GM13977 (cell line): ENCODE measurements at regions not wholly inside any gene's neighbourhood (a gene's known extent, or its start where the extent isn't known, plus 50 kb on each side); places are given as distances from the start of the nearest gene placed in this dataset.

Experiments used
- DNase-seq: peaks from one replicate; pipeline ENCODE4 v3.0.0; 2012; ENCODE audit warnings: low spot score
- CTCF ChIP-seq: IDR thresholded peaks from 2 replicates; pipeline ENCODE4 v1.5.1; 2012; ENCODE audit warnings: mild to moderate bottlenecking, control low read depth; ENCODE audit not compliant: insufficient read depth; ENCODE audit errors: extremely low read depth, missing control alignments
- in situ Hi-C: fragments of 300-500 bp; cut with MboI; formaldehyde crosslinking; loops from one replicate; pipeline ENCODE4 v1.12.0; 2022; ENCODE audit warnings: low sequenced_read_pairs, low pct_unique_long_range_greater_than_20kb, mixed read lengths, inconsistent platforms; ENCODE audit not compliant: unreplicated experiment

- in situ Hi-C loops, result no loop called here
- DNase-seq, result peak; percentile 1
- TF ChIP-seq CTCF, result no peak
Measured at GRCh38 chr12:34398706-34399630, 376.7 kb downstream of the ALG10 start.

- in situ Hi-C loops, result no loop called here
- DNase-seq, result peak; percentile 1
- no peak for TF ChIP-seq CTCF
Measured at GRCh38 chr12:34399631-34400410, 377.5 kb downstream of the ALG10 start.

- DNase-seq, result peak; percentile 2
- TF ChIP-seq CTCF, result no peak
- in situ Hi-C loops, result no loop called here
Measured at GRCh38 chr12:34400411-34400881, 378.1 kb downstream of the ALG10 start.

GRCh38 chr12:34400986-34401658 is 378.8 kb downstream of the ALG10 start:
- no peak for TF ChIP-seq CTCF
- in situ Hi-C loops, result no loop called here
- peak; percentile 0 for DNase-seq

GRCh38 chr12:34401659-34402227 is 379.4 kb downstream of the ALG10 start:
- no peak for TF ChIP-seq CTCF
- in situ Hi-C loops, result no loop called here
- peak; percentile 0 for DNase-seq

GRCh38 chr12:34402228-34402898 is 380.1 kb downstream of the ALG10 start:
- in situ Hi-C loops, result no loop called here
- peak; percentile 1 for DNase-seq
- TF ChIP-seq CTCF, result no peak
